ENCODE measurements at regions not wholly inside any gene's neighbourhood (a gene's known extent, or its start where the extent isn't known, plus 50 kb on each side); places are given as distances from the start of the nearest gene placed in this dataset.
"Not testable (repeated sequence)": the region's sequence is repeated elsewhere in the genome, so short reads cannot be mapped to it uniquely, and the experiment has no call there.

DNA sequence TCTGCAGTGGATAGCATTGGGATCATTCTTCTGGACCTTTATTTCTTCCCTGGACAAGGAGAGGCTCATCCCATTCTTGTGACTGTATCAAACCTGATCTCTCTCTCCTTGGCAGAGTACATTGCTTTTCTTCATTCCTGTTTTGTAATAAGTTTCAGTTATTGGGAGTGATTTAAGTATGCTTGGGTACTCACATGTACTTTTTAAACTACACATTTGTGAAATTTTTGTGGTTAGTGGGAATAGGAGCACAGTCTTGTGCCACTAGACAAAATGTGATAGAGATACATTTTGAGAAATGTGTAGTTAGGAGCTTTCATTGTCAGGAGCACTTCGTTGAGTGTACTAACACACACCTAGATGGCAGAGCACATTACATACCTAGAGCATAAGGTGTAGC lies 262.6 kb downstream of the C3orf38 start:
- no peak for DNase-seq

- DNase-seq: no peak
Observed at GRCh38 chr3:88416436-88416835, 266.7 kb downstream of the C3orf38 start.

DNA sequence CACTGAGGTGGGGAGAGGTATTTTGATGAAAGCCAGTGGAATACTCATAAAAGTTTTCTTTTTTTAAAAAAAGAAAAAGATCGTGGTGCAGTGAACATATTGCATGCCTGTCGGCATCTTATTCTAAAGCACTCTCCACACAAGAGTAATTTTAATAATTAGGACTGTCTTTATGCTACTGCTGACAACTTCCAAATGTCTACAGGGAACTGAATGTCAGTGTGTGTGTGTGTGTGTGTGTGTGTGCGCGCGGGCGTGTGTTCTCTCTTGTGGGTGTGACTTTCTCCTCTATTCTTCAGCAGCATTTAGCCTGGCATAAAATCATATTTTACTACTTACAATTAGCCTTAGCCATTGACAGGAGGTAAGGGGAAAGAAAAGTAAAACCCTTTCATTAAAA lies 268.5 kb downstream of the C3orf38 start:
- no peak for DNase-seq

GRCh38 chr3:88433568-88433967 lies 283.8 kb downstream of the C3orf38 start:
- DNase-seq: no peak

- DNase-seq: no peak
Observed at GRCh38 chr3:88434001-88434400, 284.2 kb downstream of the C3orf38 start.

DNA sequence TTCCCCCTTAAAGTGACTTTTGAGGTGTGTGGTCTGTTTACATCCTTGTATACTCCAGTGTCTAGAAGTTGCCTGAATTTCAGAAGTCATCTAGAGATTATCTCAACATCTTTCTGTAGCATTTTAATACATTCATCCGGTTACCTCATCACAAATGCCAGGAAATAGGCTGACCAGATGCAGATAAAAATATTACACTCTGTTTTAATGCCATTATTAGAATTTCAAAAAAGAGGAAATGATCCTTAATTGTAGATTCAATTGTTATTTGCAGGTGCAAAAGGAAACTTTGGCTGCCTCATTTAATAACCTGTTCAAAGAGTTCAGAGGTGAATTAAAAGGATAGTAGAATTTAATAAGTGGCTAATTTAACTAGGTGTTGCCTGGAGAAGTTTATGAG lies 290.9 kb downstream of the C3orf38 start:
- no peak for DNase-seq

DNA sequence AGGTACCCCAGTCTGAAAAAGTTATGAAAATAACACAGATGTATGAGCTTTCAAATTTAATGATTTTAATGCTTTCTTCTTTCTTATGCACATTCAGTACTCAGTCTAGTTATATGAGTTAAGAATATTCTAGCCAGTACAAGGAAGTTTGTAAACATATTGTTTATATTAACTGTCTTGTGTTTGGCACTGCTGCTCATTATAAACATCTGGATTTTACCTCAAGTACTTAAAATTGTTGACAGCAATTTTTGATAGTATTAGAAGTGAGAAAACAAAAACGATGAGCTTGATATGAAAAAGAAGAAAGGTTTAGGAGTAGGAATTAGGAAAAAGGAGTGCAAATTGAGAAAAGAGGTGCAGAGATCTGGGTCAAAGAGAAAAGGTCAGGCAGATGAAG lies 293.3 kb downstream of the C3orf38 start:
- DNase-seq: no peak

DNA sequence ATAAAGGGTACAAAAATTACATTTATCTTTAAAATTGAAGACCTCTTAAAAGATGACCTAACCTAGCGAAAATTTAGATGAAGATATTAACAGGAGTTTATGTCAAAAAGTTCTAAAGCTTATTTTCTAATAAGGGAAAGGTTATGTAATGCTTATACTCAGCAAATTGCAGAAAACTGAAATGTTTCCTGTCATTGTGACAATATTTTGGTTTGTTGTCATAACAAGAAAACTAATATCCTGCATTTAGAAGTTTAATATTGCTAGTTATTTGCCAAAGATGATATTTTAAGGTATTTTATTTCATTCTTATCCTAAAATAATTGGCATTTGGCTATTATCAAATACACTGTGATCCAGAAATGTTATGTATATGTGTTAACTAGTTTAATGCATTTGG lies 294.5 kb downstream of the C3orf38 start:
- no peak for DNase-seq

- DNase-seq: no peak
Observed at GRCh38 chr3:88452228-88452627, 302.5 kb downstream of the C3orf38 start.

GRCh38 chr3:88460369-88460768 lies 310.6 kb downstream of the C3orf38 start:
- no peak for DNase-seq

GRCh38 chr3:88462230-88462629 lies 312.5 kb downstream of the C3orf38 start:
- DNase-seq: no peak

DNA sequence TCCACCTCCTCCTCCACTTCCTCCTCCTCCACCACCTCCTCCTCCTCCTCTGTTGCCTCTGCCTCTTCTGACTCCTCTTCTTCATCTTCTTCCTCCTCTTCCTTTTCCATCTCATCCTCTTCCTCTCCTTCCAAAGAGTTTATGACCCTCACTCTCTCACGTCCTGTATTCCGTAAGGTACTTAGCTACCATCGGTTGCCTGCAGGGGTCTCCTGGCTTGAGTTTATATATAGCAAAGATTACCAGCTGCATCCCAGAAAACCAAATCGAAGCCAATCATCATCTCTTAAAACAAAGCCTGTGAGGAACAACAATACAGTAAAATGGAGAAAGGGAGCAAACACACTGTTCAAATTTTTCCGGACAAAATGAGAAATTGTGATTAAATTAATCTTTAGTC lies 317.4 kb downstream of the C3orf38 start:
- no peak for DNase-seq

DNA sequence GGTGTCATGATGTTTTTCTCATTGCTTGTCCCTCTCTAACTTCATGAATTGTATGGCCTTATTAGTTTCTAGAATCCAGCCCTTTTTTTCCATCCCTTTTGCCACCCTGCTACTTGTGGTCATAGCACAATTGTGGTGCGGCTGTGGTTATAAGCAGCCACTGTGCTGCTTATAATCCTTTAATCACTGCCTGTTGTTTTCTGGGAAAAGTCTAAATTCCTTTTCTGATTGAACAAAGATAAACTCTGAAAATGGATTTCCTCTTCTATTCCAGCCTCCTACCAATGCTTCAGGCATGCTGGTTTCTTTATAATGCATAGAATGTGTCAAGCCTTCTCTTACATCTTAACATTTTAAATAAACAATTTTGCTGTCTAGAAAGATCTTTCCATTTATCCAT lies 319.5 kb downstream of the C3orf38 start:
- no peak for DNase-seq

- no peak for DNase-seq
Observed at GRCh38 chr3:88478460-88478859, 328.7 kb downstream of the C3orf38 start.

GRCh38 chr3:88480822-88481221 lies 331.1 kb downstream of the C3orf38 start:
- no peak for DNase-seq

- no peak for DNase-seq
Observed at GRCh38 chr3:88485001-88485400, 335.2 kb downstream of the C3orf38 start.

GRCh38 chr3:88508818-88509217 lies 359.1 kb downstream of the C3orf38 start:
- not testable (repeated sequence) for DNase-seq

DNA sequence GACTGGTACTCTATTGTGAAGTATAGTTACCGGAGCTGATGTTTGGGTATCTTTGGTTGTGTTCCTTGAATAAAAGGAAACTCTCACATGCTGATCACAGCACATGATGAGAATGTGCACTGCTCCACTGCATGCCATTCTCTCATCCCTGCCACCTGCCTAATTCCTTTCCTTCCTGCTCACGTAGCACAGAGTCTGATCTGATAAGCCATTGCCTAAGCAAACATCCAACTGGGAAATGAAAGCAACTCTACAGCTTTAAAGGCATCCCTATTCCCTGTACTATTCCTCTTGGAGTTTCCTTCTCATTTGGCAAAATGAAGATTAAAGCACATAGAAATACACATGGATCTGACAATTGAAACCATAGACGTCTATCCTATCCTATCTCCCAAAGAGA lies 359.8 kb downstream of the C3orf38 start:
- DNase-seq: no peak

DNA sequence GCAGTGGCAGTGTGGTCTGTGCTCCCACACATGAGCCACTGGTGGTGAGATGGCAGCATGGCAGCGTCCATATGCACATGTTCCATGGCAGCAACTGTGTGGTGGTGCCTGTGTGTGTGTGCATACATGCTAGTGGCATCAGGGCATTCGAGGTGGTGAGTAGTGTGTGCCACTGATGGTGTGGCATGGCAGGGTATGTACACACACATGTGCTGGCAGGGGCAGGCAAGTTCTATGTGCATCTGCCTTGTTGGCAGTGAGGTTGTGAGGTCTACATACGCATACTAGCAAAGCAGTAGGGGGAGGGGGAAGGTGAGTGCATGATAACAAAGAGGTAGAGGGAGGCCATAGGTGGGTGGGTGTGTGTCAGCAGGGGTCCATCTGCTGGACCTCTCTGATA lies 378.7 kb downstream of the C3orf38 start:
- no peak for DNase-seq

DNA sequence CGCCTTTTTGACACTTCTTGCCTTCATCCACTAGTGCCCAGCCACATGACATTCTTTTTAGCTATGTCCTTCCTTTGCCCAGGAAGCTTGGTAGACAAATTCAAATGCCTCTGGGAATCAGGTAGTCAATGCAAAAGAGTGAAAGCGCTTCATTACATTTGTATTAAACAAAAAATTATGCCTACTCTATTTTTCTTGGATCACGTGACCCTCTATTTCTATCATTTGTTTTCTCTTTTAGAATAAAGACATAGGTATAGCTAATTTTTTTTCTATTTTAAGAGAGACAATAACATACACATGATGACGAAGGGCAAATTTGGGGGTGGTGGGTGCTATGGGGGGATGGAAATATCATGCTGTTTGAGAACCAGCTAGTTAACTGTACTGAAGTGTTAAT lies 384.8 kb downstream of the C3orf38 start:
- no peak for DNase-seq

DNA sequence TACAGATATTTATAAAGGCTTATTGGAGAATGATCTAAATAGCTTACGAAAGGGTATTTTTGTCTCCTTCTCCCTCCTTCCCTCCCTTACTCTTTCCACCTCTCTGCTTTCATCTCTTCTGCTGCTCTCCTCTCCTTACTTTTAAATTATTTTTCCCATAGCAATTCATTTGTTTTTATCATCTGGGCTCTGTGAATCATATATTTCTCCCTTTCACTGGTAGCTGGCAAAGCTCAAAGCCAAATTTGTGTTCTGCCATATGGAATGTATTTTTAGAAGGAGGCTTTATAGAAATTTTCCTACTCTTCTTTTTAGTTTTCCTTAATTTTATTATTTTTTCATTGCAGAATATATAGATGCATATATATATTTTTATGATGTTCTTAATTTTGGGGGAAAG lies 385.8 kb downstream of the C3orf38 start:
- DNase-seq: no peak

- DNase-seq: no peak
Observed at GRCh38 chr3:88542916-88543315, 393.2 kb downstream of the C3orf38 start.

DNA sequence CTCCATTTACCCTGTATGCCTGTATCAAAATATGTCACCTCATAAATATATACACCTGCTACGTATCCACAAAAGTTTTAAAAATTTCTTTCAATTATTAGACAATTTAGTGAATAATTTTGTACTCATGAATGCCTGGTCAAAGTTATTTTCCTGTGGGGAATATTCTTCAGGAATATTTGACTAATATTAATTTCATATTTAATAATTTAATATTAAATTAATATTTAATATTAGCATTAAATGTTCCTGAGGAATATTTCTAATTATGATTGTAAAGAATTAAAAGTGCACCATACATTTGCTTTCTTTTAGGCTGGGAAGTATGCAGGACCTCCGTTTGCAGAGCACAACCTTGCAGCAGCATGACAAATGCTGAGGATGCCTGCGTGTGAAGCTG lies 422.7 kb downstream of the C3orf38 start:
- DNase-seq: no peak

DNA sequence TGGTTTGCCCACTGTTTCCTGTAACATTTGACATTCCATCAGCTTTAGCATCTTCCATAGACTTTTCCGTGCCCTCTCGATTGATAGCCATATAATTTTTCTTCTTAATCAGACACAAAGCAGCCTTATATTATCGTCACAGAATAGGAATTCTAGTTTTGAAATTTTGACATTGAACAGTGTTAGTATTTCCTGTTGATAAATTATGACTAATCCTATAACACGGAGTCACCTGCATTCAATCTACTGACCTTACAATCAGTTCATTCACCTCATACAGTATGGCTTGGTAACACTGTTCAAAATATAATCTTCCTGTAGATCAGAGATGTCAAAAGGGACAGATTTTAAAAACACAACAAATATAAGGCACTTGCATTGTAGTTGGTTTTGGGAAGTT lies 423.7 kb downstream of the C3orf38 start:
- no peak for DNase-seq

DNA sequence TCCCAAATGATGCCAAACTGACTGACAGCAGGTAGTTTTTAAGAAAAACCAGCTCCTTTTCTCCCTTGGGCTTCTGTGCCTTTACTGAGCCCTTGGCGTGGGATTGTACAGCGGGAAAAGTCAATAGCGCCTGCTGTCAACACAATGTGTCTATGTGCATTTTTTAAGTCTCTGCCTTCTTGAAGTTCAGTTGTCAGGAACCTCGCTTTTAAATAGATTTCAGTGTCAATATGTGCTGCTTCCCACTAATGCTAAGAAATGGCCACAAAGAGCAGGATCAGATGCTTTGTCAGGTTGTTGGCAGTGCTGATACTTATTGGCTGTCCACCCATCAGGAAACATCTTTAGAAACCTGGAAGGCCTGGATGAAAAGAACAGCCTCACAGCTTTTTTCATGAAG lies 424.4 kb downstream of the C3orf38 start:
- no peak for DNase-seq

GRCh38 chr3:88584451-88584850 lies 434.7 kb downstream of the C3orf38 start:
- DNase-seq: no peak

All from left hindlimb (tissue), 1 donor.